GM12801 (cell line): ENCODE measurements at regions not wholly inside any gene's neighbourhood (a gene's known extent, or its start where the extent isn't known, plus 50 kb on each side); places are given as distances from the start of the nearest gene placed in this dataset.

Experiments used
- TF ChIP-seq, protein P1 (sequence below): IDR thresholded peaks from one replicate; pipeline ENCODE4 v1.5.1; 2011; ENCODE audit warnings: control low read depth; ENCODE audit not compliant: insufficient read length; ENCODE audit errors: extremely low read depth

DNA sequence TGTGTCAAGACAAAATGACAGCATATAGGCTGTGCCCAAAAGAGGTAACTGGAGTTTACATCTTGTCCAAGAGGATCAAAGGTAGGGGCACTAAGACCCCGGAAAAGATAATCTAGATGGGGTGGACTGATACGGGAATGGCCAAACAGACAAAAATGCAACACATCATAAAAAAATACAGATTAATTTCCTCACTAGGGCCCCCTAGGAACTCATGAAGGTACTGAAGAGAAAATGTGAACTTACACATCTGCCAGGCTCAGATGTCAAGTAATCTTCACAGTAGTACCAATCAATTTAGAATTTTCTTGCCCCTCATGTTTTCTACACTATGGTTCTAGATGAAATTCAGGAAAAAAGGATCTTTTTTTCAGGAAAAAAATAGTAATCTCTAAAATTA is 115.6 kb upstream of the REG3A start:
- TF ChIP-seq, protein P1, sequence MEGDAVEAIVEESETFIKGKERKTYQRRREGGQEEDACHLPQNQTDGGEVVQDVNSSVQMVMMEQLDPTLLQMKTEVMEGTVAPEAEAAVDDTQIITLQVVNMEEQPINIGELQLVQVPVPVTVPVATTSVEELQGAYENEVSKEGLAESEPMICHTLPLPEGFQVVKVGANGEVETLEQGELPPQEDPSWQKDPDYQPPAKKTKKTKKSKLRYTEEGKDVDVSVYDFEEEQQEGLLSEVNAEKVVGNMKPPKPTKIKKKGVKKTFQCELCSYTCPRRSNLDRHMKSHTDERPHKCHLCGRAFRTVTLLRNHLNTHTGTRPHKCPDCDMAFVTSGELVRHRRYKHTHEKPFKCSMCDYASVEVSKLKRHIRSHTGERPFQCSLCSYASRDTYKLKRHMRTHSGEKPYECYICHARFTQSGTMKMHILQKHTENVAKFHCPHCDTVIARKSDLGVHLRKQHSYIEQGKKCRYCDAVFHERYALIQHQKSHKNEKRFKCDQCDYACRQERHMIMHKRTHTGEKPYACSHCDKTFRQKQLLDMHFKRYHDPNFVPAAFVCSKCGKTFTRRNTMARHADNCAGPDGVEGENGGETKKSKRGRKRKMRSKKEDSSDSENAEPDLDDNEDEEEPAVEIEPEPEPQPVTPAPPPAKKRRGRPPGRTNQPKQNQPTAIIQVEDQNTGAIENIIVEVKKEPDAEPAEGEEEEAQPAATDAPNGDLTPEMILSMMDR, result no peak

DNA sequence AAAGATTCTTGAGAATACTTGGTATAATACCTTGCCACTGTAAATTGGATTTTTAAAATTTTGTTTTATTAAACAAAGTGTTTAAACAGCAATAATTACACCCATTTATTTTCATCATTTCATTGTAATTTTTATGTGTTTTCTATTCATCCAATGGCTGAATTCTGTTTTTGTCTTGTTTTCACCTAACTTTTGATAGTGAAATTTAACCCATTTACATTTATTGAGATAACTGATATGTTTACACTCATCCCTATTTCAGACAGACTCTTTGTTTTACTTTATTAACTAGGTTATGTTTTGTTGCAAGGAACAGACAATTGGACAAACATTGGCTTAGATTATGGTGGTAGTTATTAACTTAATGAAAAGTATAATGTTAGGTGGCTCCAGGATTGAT is 113.1 kb upstream of the REG3A start:
- TF ChIP-seq, protein P1, result no peak

DNA sequence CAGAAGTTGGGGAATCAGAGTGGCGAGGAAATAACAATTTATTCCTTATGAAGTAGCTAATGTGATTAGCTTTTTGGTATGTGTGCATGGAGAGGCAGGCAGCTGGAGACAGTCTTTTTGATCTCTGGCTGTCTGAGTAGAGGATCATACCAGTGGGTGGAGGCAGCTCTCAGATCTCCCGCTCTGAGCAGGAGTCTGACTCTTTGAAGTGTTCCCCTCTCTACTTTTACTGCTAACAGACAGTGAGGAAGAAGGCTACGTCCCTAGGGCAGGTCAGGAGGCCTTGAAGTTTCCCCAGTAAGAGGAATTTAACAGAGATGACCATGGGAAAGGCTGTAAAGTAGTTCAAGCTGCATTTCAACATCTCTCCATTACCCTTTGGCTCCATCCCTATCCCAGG is 111.9 kb upstream of the REG3A start:
- TF ChIP-seq, protein P1, result no peak

DNA sequence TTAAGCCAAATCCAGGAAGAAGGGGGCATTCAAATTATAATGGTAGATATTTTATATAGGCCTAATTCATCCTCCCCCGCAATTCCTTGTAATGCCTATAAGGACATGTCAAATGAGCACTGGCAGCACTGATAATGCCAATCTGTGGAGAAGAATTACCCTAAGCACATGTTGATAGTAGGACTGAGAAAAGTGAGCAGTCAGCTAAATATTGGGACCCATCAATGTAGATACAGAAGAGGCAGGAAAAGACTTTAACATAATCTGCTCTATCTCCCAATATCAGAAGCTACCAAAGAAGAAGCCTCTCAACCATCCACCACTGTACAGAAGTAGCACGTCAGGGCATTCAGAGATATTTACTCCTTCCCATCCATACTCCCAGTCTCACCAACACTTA is 101.3 kb upstream of the REG3A start:
- TF ChIP-seq, protein P1, result no peak

DNA sequence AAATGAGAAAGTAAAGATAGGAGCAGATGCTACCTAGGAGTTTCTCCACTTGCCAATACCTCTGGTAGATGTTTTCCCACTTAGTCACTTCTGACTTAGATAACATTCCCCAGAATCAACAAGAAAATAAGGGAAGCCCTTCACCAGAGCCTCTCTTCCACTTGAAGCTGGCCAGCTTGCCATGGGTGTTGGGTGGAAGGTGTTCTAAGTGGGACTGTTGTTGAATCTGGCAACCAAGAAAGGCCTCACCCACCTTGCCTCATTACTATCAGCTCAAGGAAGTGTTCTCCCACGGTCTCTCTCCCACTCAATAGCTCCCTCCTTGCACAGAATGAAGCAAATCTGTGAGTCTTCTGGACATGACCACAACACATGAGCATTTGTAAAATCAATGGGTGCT is 100.4 kb upstream of the REG3A start:
- TF ChIP-seq, protein P1, result no peak

DNA sequence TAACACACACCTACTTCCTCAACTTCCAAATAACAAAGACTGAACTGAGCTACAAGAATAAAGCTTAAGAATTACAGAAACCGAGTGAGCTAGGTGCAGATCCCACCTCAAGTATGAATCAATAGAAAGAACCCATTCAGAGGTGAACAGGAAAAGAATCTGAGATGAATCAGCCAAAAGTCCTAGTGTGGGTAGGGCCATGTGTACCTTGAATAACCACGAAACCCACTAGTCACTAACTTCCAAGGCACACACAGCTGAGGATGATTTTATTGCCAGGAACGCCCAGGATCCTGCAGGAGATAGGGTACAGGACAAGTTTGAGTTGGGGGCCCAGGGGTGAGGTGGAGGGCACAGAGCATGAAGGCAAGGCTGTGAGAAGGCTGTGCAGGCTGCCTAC is 99.7 kb upstream of the REG3A start:
- TF ChIP-seq, protein P1, result no peak

DNA sequence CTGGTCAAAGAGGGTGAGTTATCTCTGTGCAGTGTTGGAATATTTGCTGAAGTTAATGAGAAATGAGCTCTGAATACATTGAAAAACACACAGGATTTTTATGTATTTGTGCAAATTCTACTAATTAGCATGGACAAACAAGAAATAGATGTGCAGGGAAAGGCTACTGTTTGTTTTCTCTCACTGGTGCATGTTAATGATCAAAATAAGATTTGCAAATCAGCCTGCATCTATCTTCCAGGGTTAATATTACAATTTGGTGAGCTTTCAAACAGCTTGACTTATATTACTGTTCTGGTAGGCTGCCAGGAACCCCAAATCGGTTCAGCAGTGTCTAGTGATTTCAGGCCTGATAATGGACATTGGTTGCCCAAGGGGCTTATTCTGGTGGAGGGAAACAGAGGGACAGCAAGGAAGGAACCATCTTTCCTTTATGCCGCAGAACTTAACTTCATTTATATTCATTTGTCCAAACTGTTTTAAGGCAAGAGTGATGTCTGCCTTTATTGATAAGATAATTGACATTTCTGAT is 93.8 kb upstream of the REG3A start:
- TF ChIP-seq, protein P1, result no peak

DNA sequence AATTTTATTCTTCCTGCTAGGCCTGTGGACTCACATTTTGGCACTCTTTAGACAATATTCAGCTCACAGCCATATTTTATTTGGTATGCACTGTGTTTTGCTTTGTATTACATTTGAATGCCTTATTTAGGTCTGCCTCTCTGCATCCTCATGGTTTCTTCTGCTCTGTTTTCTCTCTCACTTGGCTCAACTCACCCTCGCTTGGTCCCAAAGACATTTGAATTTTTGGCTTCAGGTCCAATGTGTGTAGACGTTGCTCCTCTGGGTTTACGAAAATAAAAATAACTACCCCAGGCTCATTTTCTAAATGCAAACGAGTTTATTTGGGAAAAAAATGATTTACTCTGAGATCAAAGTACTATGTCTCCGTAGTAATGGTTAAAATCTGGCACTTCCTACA is 91.1 kb upstream of the REG3A start:
- TF ChIP-seq, protein P1, result no peak
